ENCODE measurements at regions not wholly inside any gene's neighbourhood (a gene's known extent, or its start where the extent isn't known, plus 50 kb on each side); places are given as distances from the start of the nearest gene placed in this dataset.

DNA sequence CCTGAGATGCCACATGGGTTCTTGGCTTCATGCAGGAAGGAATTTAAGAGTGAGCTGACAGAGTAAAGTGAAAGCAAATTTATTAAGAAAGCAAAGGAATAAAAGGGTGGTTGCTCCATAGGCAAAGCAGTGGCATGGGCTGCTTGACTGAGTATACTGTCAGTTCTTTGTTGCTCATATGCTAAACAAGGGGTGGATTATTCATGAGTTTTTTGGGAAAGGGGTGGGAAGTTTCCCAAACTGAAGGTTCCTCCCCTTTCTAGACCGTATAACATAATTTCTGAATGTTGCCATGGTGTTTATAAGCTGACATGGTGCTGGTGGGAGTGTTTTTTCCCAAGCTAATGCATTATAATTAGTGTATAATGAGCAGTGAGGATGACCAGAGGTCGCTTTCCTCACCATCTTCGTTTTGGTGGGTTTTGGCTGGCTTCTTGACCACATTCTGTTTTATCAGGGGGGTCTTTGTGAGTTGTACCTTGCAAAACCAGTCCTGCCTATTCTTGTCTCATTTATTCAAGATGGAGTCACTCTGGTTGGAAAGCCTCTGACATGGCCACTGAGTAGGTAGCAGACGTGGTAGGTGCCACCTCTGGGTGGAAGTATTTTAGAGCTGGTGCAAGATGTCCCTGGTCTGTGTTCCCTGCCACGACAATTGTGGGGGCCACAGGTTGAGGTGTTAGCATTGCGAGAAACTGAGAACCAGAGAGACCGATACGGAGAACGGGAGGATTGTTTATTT lies 107.5 kb upstream of the SDK1 start:
- DNase-seq = no peak

DNA sequence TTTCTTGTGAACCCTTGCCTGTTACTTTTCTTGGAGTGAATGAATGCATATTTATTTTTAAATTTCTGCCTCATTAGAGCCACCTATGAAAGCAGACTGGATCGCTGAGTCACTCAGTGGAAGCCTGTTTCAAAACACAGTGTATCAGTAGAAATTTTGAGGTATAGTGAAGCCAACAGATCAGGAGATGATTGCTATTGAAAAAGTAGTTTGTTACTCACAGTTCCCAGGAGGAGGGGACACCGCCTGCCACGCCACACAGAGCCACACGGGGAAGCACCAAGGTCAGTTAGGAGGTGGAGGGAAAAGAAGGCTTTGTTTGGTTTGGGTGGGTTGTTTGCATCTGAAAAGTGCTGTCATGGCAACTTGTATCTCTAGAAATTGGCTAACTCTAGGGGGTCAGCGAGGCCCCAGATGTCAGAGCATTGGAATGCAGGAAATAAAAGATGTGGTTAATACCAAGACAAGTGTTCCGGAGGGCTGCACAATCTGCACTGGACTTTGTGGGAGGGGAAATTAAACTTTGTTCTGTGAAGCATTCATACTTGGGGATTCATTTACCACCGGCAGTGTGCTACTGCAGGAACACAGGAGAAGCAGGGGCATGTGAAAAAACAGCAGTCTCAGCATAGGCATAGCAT lies 106.4 kb upstream of the SDK1 start:
- no peak for DNase-seq

DNA sequence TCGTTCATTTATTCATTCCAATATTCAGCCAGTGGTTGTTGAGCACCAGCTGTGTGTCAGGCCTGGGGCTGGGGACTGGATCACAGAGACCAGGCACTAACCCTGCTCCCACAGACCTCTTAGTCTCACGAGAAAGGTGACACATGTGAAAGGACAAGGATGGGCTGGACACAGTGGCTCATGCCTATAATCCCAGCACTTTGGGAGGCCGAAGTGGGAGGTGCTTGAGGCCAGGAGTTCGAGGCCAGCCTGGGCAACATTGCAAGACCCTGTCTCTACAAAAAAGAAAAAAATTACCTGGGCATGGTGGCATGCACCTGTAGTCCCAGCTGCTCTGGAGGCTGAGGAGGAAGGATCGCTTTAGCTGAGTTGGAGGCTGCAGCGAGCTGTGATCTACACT lies 105.9 kb upstream of the SDK1 start:
- no peak for DNase-seq

DNA sequence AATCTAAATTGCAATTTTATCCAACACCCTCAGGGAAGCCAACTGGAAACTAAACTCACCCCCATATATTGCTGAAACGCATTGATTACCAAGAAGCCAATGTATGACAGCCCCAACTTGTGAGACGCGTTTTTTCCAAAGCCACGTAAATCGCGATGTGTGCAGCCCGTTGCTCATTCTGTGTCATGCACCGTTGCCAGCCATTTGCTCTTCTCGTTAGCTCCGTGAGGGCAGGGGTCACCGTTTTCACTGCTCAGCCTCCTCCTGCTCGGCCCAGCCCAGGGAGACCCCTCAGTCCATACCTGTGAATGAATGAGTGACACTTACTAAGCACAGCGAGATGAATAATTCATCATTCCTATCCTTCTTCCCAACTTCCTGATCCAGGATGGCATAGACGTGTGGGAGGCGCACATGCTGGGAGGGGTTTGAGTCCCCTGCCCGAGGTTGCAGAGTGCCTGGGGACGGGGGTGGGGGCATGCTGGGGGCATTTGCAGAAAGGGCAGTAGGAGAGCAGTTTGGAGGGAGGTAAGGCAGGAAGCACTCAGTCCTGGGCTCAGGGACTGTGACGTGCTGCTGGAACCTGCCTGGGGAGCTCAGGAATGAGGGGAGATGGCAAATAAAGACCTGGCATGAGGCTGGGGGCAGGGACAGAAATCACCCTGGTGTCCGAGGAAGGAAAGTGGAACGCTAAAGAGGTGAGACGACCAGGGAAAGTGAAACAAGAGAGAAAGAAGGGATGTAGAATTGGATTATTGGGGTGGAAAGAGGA lies 104.2 kb upstream of the SDK1 start:
- DNase-seq = no peak

DNA sequence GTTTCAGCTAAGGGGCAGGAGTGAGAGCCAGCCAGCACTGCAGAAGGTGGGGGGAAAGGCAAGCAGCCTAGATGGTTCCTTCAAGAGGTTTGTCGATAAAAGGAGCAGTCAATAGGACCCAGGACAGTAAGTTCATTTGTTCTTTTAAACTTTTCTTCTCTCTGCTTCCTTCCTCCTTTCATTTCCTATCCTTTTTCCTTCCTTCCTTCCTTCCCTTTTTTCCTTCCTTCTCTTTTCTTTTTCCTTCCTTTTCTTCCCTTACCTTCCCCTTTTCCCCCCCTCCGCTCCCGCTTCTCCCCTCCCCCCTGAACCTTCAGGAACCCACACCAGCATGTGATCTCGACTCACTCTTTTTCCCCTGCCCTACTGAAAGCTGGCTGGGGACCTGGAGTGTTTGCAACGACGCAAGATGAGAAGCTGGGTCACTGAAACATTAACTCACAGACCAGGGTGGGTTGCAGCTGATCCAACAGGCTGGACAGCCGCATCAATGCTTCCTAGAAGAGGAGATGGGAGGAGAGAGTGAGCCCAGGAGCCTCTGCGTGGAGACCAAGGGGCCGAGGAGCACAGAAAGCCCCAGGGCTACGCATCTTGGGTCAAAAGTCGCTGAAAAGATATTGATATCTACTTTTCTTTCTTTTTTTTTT lies 103.4 kb upstream of the SDK1 start:
- DNase-seq = no peak

DNA sequence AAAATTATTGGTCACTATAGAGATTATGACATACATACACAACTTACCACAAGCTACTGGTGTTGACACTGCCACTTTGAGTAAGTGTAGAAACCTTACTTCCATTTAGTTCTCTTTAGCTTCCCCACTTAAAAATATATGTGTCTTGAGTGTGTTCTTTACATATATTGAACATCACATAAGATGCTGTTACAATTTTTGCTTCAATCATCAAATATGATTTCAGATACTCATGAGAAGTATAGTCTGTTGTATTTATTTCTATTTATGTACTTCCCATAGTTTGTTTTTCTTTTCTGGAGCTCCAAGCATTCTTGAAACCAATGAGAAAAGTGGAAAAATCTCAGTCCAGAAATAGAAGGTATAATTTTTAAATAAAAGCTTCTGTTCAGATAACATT lies 102.7 kb upstream of the SDK1 start:
- DNase-seq = no peak

DNA sequence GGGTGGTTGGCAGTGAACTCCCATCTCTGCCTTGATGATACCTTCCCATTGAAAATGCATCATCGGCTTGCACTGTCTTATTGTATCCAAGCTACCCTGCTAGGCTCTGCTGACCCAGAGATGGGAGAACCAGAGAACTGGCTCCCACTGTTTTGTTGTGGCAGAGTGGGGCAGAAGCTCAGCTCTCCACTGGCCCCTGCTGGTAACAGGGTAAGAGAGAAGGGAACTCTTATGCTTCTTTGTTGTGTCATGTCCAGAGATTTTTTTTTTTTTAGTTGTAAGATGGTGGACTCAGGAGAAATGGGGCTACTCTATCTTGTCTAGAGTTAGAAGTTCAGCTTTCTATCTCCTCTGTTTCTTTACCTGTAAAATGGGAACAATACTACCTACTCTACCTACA lies 100.5 kb upstream of the SDK1 start:
- no peak for DNase-seq

DNA sequence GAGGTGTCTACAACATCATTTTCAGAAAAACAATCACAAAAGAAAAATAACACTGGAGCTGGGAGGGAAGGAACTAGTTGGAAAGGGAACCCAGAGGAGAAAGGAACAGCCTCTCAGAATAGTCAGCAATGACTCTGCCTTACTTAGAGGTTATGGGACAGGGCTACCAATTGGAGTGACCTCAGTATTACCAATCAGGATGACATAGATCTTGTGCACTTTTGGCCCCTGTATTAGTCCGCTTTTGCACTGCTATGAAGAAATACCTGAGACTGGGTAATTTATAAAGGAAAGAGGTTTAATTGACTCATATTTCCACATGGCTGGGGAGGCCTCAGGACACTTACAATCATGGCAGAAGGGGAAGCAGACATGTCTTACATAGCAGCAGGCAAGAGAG lies 99.7 kb upstream of the SDK1 start:
- DNase-seq = no peak

DNA sequence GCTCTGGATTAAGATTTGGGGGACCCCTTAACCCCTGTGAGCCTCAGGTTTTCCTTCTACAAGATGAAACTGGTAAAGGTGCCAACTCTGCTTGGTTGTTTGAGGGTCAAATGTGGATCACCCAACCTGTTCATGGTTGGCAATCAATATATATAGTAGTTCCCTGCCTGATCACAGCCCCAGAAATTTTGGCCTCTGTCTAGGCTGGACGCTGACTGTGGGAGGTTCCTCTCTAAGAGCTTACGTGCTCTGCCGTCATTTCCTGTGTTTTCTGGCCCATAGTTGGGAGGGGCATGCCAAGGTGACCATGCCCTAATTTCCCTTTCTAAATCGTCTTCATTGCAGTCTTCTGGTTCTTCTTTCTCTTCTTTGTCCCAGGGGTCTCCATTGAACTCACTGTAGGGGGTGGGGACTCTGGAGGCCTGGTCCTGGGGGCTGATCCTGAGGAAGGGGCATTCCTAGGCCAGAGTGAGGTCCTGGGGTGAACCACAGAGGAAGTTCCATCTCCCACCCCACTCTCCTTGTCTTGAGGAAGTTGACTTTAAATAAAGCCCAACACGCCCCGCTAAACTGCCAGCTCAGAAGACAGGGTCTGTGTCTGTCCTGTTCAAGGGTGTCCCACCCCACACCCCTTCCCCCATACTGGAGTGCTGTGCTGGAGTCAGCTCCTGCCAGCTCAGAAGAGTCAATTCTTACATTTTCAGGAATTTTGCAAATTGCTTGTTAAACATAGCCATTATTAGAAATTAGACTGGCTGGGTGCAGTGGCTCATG lies 98.9 kb upstream of the SDK1 start:
- peak in 1 of 56 donors; percentile 26 for DNase-seq

DNA sequence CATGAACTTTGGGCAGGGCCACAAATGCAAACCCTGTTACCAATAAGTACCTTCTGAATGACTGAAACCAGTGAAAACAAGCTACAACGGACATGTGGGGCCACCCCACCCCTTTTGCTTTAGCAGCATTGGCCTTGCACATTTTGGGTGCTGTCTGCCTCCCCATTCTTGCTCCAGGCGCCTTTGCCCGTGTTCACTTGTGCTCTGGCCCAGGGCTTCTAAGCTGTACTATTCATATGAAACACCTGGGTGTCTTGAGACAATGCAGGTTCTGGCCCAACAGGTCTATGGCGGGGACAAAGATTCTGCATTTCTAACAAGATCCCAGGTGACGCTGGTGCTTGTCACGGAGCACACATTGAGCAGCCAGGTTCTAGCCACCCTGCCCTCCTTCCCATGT lies 96.5 kb upstream of the SDK1 start:
- no peak for DNase-seq

DNA sequence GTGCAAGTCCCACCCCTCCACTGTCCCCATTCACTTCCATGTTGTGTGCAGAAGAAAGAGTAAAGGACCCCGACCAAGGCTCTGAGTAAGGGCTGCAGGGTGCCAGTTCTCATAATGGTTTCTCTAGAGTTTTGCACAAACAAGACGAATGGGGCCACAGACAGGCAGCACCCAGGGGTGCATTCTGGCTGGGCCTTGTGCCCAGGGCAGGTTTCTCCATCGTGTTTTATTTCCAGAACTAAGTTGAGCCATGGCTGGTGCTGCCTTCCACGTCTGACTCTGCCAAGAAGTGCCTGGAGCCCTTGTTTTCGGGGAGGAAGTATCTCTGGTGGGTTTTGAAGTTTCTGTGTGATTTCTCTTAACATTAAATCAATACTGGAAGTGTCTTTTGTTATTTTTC lies 95.0 kb upstream of the SDK1 start:
- no peak for DNase-seq

DNA sequence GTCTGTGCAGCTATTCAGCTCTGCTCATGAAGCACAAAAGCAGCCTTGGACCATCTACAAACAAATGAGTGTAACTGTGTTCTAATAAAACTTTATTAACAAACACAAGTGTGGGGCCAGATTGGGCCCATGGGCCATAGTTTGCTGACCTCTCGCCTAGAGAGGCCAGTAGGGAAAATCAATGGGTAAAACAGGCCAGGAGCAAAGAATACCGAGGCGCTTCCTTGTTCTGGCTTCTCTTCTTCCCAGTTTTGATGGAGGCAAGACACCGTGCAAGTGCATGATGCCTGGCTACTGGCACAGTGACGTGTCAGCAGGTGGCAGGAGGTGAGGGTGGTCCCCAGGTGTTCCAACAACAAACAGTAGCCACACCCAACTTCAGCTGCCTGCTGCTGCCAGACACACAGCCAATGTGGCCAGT lies 94.3 kb upstream of the SDK1 start:
- no peak for DNase-seq

DNA sequence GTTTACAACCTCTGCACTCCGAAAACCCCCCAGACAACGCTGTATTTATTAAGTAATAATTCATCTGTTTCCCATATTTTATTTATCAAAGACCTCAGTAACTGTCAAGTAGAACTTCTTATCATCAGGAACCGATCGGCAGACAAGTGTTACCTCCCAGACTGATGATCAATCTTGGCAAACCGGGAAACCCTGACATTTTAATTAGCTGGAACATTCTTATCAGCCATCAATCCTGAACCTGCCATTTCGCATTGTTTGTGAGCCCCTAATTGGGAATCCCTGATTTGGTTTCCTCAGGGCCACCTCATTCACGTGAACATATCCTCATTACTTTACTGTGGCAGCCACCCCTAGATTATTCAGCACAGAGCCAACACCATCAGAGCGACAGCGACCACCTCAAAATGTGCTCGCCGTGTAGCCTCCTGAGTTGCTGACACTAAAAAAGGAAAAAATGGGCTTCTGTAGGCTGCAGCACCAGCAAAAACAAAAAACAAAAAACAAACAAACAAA lies 93.6 kb upstream of the SDK1 start:
- no peak for DNase-seq

DNA sequence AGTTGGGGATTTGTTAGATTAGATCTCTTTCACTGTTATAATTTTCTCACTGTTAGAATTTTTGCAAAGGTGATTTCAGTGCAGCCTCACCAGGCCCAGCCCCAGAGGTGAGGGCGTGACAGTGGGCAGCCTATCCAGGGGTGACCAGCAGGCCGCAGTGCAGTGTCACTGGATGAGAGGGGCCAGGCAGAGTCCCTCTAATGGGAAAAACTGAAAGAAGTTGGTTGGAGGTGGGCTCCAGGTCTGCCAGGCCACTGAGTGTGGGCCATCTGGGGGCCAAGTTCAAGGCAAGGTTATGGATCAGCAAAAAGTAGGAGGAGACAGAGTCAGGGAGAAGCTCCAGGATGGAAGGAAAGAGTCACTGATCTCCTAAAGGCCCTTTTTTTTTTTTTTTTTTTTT lies 90.5 kb upstream of the SDK1 start:
- DNase-seq = no peak

DNA sequence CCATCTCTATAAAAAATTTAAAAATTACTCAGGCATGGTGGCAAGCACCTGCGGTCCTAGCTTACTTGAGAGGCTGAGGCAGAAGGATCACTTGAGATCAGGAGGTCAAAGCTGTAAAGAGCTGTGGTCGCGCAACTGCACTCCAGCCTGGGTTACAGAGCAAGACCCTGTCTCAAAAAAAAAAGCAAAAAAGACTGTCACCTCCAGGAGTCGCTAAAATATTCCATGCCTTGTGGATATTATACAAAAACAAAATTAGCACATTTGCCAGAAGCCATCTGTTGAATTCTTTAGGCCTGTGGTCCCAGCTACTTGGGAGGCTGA lies 87.0 kb upstream of the SDK1 start:
- DNase-seq = no peak

DNA sequence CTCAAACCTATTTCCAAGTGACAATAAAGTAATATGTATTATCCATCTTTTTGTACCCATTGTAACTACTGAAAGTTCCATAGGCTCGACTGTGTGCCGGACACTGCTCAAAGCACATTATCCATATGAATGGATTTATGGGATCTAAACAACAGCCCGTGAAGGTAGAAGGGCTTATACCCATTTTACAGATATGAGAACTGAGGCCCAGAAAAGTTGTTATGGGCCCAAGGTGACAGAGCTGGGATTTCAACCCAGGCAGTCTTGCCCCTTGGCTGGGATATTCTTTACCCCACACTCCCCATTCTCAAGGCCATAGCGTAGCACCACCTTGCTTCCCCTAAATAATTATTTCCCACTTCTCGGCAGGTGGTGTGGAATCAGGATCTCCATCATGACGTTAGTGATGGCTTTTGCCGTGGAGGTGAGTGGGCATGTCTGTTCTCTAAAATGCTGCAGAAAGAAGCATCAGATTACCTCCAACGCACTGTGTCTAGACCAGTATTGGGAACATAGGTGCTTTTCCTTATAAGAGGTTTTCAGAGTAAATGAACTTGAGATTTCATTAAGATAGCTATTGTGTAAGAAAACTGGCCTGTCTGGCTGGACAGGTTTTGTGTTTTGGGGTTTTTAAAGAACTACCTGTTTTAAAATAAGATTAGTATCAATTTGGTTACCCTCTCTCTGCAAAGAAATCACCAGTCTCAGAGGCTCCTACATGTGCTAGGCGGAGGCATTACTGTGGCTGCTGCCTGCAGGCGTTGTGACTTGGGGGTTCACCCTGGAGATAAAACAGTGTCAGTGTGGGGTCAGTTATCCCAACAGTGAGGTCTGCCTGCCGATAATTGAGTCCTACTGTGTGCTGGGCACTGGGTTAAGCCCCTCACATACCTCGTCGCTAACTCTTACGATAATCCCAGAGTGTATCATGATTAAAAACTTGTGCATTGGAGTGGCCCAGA lies 85.1 kb upstream of the SDK1 start:
- no peak for DNase-seq

DNA sequence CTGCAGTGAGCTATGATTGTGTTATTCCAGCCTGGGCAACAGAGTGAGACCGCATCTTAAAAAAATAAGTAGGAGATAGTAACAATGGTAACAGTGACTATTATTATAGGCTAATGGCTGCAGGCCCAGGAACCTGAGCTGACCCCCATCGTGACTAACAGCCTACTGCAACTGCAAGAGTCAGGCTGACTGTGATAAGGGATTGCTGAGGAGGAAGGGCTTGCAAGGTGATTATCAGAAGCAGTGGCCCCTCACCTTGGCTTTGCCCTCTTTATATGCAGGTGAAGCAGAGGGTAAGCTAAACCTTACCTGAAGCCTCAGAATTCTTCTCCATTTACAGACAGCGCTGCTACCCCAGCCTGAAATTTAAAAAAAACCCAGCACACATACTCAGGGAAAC lies 83.9 kb upstream of the SDK1 start:
- no peak for DNase-seq

DNA sequence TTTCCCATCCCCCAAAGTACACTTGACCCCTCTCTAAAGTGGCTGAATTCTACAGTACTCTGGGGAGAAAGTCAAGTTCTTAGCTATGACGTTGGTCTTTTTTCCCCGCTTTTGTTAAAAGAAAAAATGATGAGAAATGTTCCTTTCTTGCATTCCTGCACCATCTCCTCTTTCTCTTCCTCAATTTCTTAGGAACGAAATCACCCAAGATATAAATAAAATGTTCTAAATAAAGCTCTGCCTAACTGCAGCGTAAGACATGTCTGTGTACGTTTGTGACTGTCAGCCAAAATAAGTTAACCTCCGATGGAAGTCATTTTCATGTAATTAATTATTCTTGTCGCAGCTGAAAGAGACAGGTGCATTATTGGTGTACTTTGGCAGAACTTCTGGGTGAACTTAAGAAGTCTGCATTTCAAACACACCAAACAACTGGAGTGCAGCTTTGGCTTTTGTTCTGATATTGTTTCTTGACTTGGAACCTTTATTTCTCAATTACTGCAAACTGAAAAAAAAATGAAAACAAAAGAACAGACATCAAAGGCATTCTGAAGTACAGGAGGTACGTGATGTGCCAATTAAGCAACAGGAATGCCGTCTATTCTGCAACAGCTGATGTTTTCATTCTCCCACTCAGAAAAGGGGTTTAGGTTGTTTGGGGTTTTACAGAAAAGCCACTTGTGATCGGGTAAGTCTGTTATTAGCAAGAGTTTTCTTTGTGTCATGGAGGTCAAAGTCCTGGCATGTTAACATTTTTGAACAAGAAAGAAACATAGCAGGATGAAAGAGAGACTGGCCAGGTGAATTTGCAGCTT lies 82.4 kb upstream of the SDK1 start:
- DNase-seq = no peak

DNA sequence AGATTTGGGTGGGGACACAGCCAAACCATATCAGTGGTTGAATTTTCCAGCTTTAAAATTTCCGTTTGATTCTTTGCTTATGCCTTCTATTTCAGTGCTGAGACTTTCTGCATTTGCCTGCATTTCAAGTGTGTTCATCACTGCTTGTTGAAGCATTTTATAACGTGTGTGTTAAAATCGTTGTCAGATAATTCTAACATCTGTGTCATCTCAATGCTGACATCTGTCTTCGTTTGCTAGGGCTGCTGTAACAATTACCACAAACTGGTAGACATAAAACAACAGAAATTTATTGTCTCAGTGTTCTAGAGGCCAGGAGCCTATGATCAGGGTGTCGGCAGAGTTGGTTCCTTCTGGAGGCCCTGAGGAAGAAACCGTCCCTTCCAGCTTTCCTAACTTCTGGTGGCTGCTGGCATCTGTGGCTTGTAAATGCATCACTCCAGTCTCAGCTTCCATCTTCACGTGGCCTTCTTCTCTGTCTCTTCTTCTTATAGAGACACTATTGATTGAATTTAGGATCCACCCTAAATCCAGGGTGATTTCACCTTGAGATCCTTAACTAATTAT lies 71.1 kb upstream of the SDK1 start:
- no peak for DNase-seq
